Lower leg skin (tissue), 4 donors: ENCODE measurements at regions not wholly inside any gene's neighbourhood (a gene's known extent, or its start where the extent isn't known, plus 50 kb on each side); places are given as distances from the start of the nearest gene placed in this dataset.

Experiments used
- DNase-seq, 2 donors: peaks; one replicate each; pipeline ENCODE4 v3.0.0-alpha.2; 2019; ENCODE audit warnings: low spot score in 2 of 2
- H3K4me3 ChIP-seq: fragments of 200-600 bp; sonication (generic); 2 replicates; pipeline ENCODE4 v1.5.1; 2017; ENCODE audit warnings: mild to moderate bottlenecking, low read depth; ENCODE audit not compliant: poor library complexity, severe bottlenecking
- POLR2A ChIP-seq, 2 donors: fragments of 450-650 bp; IDR thresholded peaks; one replicate each; pipeline ENCODE4 v1.6.1; 2016 to 2017; ENCODE audit warnings: antibody characterized with exemption in 2 of 2, mild to moderate bottlenecking in 1 of 2, moderate library complexity in 1 of 2
- WGBS, 2 donors: methylation state at CpG; one replicate each; pipeline ENCODE4 v1.1.5; 2018; 5-methylcytosine and 5-hydroxymethylcytosine counted together
- intact Hi-C: fragments of 100-400 bp; cut with DNase I; formaldehyde crosslinking; loops from one replicate; pipeline ENCODE4 v1.15.0; 2023; ENCODE audit warnings: low total_unique reads
- TF ChIP-seq, protein P1 (sequence below), 3 donors: fragments of 450-650 bp; IDR thresholded peaks; one replicate each; pipeline ENCODE4 v1.5.1; 2016; ENCODE audit warnings: antibody characterized with exemption in 3 of 3, mild to moderate bottlenecking in 3 of 3, moderate library complexity in 2 of 3

DNA sequence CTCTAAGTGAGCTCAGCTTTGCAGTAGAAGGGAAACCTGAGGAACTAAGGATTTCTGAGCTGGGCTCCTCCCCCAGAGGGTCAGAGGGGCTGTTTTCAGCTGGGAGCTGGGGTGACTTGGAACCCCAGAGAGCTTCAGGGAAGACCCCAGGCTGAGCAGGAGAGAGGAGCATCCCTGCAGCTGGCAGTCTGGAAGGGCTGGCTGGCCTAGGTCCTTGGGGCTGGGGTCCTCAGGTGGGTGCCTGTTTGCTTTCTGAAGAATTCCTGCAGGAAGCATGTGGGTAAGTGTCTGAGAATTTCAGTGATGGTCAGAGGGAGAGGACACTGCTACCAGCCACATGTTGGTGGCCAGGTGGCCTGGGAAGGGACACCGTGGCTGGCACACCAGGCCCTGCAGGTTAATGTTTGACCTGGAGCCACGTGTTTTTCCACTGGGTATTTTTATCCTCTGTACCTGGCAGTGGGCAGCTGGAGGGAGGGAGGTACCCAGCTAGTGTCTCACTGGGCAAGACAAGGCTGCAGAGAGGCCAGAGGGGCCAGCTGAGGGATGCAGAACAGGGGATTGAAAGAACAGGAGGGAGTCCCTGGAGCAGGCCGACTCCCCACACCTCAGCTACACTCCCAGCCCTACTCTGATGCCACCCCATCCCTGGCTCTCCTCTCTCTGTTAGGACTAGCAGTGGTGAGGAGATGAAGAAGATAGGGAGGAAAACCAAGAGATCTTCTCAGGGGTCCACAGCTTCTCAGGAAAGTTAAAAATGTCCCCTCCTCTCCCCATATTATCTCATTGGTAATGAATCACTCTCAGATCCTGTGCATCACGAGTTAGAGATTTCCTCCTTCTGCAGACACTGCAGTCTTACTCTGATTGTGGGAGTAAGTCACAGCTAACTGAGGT is 143.6 kb downstream of the VEGFA start:
- DNase-seq, result no peak
- no peak for TF ChIP-seq POLR2A (IDR thresholded peaks at IDR 0.05)
- TF ChIP-seq, protein P1, sequence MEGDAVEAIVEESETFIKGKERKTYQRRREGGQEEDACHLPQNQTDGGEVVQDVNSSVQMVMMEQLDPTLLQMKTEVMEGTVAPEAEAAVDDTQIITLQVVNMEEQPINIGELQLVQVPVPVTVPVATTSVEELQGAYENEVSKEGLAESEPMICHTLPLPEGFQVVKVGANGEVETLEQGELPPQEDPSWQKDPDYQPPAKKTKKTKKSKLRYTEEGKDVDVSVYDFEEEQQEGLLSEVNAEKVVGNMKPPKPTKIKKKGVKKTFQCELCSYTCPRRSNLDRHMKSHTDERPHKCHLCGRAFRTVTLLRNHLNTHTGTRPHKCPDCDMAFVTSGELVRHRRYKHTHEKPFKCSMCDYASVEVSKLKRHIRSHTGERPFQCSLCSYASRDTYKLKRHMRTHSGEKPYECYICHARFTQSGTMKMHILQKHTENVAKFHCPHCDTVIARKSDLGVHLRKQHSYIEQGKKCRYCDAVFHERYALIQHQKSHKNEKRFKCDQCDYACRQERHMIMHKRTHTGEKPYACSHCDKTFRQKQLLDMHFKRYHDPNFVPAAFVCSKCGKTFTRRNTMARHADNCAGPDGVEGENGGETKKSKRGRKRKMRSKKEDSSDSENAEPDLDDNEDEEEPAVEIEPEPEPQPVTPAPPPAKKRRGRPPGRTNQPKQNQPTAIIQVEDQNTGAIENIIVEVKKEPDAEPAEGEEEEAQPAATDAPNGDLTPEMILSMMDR (IDR thresholded peaks at IDR 0.05), result no peak
- 85 to 86% methylated on average over 4 of the region's 4 CpGs for WGBS, 2 donors
- no peak overlapping the region for H3K4me3 ChIP-seq
- intact Hi-C loops, result no loop called here

GRCh38 chr6:43912598-43913371 is 142.8 kb downstream of the VEGFA start:
- no peak overlapping the region for H3K4me3 ChIP-seq
- intact Hi-C loops, result no loop called here
- DNase-seq, result no peak
- no peak for TF ChIP-seq POLR2A (IDR thresholded peaks at IDR 0.05)
- TF ChIP-seq, protein P1 (IDR thresholded peaks at IDR 0.05), result no peak
- WGBS, 2 donors, result 85 to 94% methylated on average over 12 to 13 of the region's 14 CpGs

DNA sequence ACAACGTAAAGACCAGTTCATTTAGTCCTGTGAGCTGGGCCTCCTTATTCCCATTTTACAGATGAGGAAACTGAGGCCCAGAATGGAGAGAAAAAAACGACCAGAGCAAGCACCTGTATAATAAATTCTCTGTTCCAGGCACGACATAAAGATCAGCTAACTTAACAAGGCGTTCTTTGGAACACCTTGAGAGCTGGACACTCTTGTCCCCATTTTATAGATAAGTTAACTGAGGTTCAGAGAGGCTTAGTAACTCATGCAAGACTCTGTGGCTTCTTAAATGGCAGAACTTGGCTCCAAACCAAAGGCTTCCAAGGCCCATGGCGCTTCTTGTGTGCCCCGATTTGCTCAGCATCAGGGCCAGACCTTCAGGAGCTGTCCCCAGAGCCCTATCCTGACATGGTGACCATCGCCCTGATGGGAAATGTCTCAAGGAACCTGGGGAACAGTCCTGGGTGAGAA is 142.1 kb downstream of the VEGFA start:
- H3K4me3 ChIP-seq, result no peak overlapping the region
- TF ChIP-seq POLR2A (IDR thresholded peaks at IDR 0.05), result no peak
- TF ChIP-seq, protein P1 (IDR thresholded peaks at IDR 0.05), result no peak
- 86 to 88% methylated on average over 7 of the region's 7 CpGs for WGBS, 2 donors
- intact Hi-C loops, result no loop called here
- no peak for DNase-seq

DNA sequence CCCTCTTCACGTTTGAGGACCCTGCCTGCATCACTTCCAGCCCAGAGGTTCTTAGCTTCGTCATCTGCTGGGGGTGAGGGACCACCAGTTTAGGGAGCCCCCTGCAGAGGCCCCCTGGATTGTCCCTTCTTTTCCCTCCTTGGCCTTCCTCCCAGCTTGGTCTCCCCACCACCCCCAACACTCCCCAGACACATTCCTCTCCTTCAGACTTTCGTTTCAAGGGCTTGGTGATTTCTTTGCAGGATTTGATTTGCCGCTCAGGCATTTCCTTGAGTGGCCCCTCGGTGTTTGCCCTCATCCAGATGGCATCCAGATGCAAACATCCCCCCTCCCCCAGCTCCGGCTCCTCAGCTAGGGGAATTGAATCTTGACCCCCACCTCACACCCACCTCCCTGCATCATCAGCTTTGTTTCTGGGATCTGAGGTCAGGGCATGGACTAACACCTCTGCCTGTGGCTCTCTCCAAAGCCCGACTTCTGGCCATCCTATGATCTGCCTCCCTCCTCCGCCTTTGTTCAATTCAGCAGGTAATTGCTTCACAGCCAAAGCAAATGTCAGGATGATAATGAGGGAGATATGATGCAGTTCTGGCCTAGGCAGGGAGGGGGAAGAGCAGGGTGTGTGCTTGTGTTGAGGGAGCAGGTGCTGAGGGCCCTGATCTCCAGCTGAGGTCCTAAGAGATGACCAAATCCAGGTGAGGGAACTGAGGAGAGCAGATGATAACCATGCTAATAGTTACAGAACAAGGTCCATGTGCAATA is 141.5 kb downstream of the VEGFA start:
- no peak overlapping the region for H3K4me3 ChIP-seq
- no peak for DNase-seq
- intact Hi-C loops, result no loop called here
- TF ChIP-seq, protein P1 (IDR thresholded peaks at IDR 0.05), result no peak
- TF ChIP-seq POLR2A (IDR thresholded peaks at IDR 0.05), result no peak
- 77 to 80% methylated on average over 8 of the region's 8 CpGs for WGBS, 2 donors

DNA sequence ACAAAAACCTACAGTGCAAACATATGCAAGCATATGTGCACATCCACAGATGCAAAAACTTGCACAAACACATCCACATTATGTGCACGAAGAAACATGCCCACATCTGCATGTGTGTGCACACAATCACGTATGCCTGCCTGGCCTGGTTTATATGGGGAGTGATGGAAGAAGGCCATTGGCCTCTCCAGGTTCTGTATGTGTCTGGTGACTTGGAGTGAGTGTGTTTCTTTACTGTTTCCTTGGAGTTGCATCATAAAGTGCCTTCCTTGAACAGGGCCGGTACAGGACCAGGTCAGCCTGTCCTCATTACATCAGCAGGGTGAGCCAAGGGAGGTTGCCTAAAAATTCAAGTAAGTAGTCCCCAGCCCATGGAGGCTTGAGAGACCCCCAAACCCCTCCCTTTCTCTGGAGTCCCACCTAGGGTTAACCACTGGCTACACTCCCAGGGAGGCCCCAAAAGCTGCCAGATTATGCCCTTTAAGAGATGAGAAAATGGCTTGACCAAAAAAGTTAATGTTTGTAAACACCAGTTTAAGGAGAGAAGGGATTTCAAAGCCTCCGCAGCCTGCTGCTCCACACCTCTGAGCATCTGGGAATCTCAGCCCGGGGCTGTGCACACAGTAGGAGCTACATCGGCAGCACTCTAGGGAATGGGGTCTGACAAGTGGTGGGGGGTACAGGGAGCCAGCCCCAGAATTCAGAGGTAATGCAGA is 140.8 kb downstream of the VEGFA start:
- WGBS, 2 donors, result 59 to 63% methylated on average over 6 of the region's 6 CpGs
- TF ChIP-seq POLR2A (IDR thresholded peaks at IDR 0.05), result no peak
- TF ChIP-seq, protein P1 (IDR thresholded peaks at IDR 0.05), result no peak

More for the DNA sequence above, 140.8 kb downstream of the VEGFA start:
- no peak overlapping the region for H3K4me3 ChIP-seq
- intact Hi-C loops, result no loop called here
- no peak for DNase-seq
